CD4-positive, alpha-beta T cell treated with Interleukin-17A for 4 hours (primary cell): ENCODE measurements at regions not wholly inside any gene's neighbourhood (a gene's known extent, or its start where the extent isn't known, plus 50 kb on each side); places are given as distances from the start of the nearest gene placed in this dataset.

Experiments
- DNase-seq: peaks from one replicate; pipeline ENCODE4 v3.0.0-alpha.2; 2020; ENCODE audit warnings: mixed read lengths

- DNase-seq: no peak
Observed at GRCh38 chr13:109357751-109358471, 428.5 kb downstream of the IRS2 start.

GRCh38 chr13:109355875-109356434, 430.4 kb downstream of the IRS2 start:
- DNase-seq: no peak

GRCh38 chr13:109355166-109355565, 431.2 kb downstream of the IRS2 start:
- no peak for DNase-seq

- DNase-seq: no peak
Observed at GRCh38 chr13:109351236-109351635, 435.1 kb downstream of the IRS2 start.

GRCh38 chr13:109348519-109349258, 437.7 kb downstream of the IRS2 start:
- DNase-seq: no peak

- no peak for DNase-seq
Observed at GRCh38 chr13:109346060-109346459, 440.3 kb downstream of the IRS2 start.

GRCh38 chr13:109345433-109345941, 440.9 kb downstream of the IRS2 start:
- DNase-seq: no peak

- no peak for DNase-seq
Observed at GRCh38 chr13:109344552-109345157, 441.7 kb downstream of the IRS2 start.

- DNase-seq: no peak
Observed at GRCh38 chr13:109336730-109337129, 449.7 kb downstream of the IRS2 start.

- no peak for DNase-seq
Observed at GRCh38 chr13:109333893-109334651, 452.3 kb downstream of the IRS2 start.

- DNase-seq: no peak
Observed at GRCh38 chr13:109332506-109333499, 453.6 kb downstream of the IRS2 start.

GRCh38 chr13:109331898-109332297, 454.5 kb downstream of the IRS2 start:
- no peak for DNase-seq

GRCh38 chr13:109331011-109331433, 455.4 kb downstream of the IRS2 start:
- no peak for DNase-seq

GRCh38 chr13:109330123-109330522, 456.3 kb downstream of the IRS2 start:
- no peak for DNase-seq

GRCh38 chr13:109329175-109329574, 457.2 kb downstream of the IRS2 start:
- no peak for DNase-seq

GRCh38 chr13:109326601-109327000, 459.8 kb downstream of the IRS2 start:
- DNase-seq: no peak

- DNase-seq: no peak
Observed at GRCh38 chr13:109323338-109323737, 463.0 kb downstream of the IRS2 start.

GRCh38 chr13:109318945-109319590, 467.3 kb downstream of the IRS2 start:
- DNase-seq: no peak

- no peak for DNase-seq
Observed at GRCh38 chr13:109315481-109315880, 470.9 kb downstream of the IRS2 start.

- DNase-seq: no peak
Observed at GRCh38 chr13:109314101-109314500, 472.3 kb downstream of the IRS2 start.

GRCh38 chr13:109312399-109312798, 474.0 kb downstream of the IRS2 start:
- no peak for DNase-seq
